ENCODE measurements at regions not wholly inside any gene's neighbourhood (a gene's known extent, or its start where the extent isn't known, plus 50 kb on each side); places are given as distances from the start of the nearest gene placed in this dataset.

- no peak for DNase-seq (ENCODE audit: low spot score)
- no peak for TF ChIP-seq CTCF (IDR thresholded peaks at IDR 0.05; ENCODE audit: extremely low read depth, insufficient read depth, missing control alignments)
- in situ Hi-C loops (cut with MboI; ENCODE audit: low pct_unique_long_range_greater_than_20kb, low sequenced_read_pairs, unreplicated experiment) = no loop called here
These were observed 317.0 kb downstream of the NSG2 start for GRCh38 chr5:174362514-174362913.

GRCh38 chr5:174363934-174364333 is 318.4 kb downstream of the NSG2 start:
- no peak for TF ChIP-seq CTCF (IDR thresholded peaks at IDR 0.05; ENCODE audit: extremely low read depth, insufficient read depth, missing control alignments)
- no peak for DNase-seq (ENCODE audit: low spot score)
- in situ Hi-C loops (cut with MboI; ENCODE audit: low pct_unique_long_range_greater_than_20kb, low sequenced_read_pairs, unreplicated experiment) = no loop called here

DNA sequence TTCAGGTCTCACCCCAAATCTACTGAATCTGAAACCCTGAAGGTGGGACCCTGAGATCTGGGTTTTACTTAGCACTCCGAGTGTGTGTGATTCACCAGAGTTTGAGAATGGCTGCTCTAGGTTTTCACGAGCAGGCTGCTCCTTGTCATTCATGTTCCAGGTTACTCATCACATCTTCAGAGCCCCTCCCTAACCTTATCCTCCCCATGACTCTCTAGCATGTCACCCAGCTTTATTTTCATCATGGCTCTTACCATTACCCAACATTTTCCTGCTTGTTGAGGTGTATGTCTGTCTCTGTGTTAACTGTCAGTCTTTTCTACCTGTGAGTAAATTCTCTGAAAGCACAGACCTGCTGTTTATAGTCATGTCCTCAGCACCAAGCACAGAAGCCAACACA is 319.2 kb downstream of the NSG2 start:
- no peak for TF ChIP-seq CTCF (IDR thresholded peaks at IDR 0.05; ENCODE audit: extremely low read depth, insufficient read depth, missing control alignments)
- in situ Hi-C loops (cut with MboI; ENCODE audit: low pct_unique_long_range_greater_than_20kb, low sequenced_read_pairs, unreplicated experiment) = no loop called here
- no peak for DNase-seq (ENCODE audit: low spot score)

DNA sequence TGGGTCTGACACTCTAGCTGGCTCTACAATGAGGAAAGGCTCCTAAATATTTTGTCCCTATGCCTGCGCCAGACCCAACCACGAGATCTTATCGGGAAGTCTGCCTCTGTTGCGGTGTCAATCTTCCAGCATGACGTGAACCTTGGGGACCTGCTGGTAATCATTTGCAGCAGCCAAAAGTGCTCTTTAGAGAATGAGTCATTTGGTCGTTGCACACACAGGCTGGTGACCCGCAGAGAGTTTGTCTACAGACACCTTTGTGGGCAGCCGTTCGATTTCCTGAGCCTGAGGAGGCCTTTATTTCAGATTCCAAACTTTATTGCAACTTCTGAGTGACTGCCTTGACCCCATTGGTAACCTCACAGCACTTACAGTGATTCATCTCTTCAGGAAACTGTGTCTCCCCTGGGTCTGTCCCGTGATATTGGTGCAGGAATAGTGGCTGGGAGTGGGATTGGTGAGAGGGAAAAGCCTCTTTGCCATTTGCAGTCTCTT is 326.1 kb downstream of the NSG2 start:
- DNase-seq (ENCODE audit: low spot score) = no peak
- in situ Hi-C loops (cut with MboI; ENCODE audit: low pct_unique_long_range_greater_than_20kb, low sequenced_read_pairs, unreplicated experiment) = no loop called here
- TF ChIP-seq CTCF (IDR thresholded peaks at IDR 0.05; ENCODE audit: extremely low read depth, insufficient read depth, missing control alignments) = no peak

GRCh38 chr5:174374206-174374605 is 328.7 kb downstream of the NSG2 start:
- no peak for TF ChIP-seq CTCF (IDR thresholded peaks at IDR 0.05; ENCODE audit: extremely low read depth, insufficient read depth, missing control alignments)
- in situ Hi-C loops (cut with MboI; ENCODE audit: low pct_unique_long_range_greater_than_20kb, low sequenced_read_pairs, unreplicated experiment) = no loop called here
- no peak for DNase-seq (ENCODE audit: low spot score)

DNA sequence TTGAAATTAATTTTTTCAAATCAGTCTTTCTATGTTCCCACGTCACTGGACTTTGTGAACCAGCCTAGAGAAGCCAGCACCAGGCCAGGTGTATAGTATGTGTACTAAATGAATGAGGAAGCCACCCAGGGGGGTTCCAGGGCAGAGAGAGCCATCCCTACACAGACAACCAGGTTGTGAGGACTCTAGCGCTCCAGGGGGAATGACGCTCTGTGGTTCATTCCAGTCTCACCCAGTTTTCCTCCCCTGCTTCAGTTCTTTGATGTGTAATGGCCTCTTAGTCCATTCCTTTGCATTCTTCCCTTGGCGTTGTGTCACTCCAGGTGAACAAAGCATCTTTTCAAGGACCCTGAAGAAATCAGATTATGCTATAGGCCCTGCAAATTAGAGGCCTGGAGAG is 330.6 kb downstream of the NSG2 start:
- TF ChIP-seq CTCF (IDR thresholded peaks at IDR 0.05; ENCODE audit: extremely low read depth, insufficient read depth, missing control alignments) = no peak
- no peak for DNase-seq (ENCODE audit: low spot score)
- in situ Hi-C loops (cut with MboI; ENCODE audit: low pct_unique_long_range_greater_than_20kb, low sequenced_read_pairs, unreplicated experiment) = no loop called here
